ENCODE measurements at regions not wholly inside any gene's neighbourhood (a gene's known extent, or its start where the extent isn't known, plus 50 kb on each side); places are given as distances from the start of the nearest gene placed in this dataset.

DNA sequence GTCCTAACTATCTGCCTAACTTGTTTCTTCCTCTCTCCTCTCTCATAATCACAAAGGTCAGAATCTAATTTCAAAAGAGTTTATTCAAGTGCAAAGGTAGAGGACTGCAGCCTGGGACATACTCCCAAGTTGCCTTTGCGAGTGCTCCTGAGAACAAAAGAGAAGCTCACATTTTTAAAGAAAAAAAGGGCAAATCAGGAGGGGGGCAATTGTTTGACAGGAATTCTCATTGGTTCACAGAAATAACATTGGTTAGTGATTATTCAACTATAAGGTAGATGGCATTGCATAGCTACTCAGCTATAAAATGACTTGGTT, 108.1 kb upstream of the RAI14 start:
- no peak for DNase-seq
- ATAC-seq, result no peak
- TF ChIP-seq, protein P1, sequence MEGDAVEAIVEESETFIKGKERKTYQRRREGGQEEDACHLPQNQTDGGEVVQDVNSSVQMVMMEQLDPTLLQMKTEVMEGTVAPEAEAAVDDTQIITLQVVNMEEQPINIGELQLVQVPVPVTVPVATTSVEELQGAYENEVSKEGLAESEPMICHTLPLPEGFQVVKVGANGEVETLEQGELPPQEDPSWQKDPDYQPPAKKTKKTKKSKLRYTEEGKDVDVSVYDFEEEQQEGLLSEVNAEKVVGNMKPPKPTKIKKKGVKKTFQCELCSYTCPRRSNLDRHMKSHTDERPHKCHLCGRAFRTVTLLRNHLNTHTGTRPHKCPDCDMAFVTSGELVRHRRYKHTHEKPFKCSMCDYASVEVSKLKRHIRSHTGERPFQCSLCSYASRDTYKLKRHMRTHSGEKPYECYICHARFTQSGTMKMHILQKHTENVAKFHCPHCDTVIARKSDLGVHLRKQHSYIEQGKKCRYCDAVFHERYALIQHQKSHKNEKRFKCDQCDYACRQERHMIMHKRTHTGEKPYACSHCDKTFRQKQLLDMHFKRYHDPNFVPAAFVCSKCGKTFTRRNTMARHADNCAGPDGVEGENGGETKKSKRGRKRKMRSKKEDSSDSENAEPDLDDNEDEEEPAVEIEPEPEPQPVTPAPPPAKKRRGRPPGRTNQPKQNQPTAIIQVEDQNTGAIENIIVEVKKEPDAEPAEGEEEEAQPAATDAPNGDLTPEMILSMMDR (IDR thresholded peaks at IDR 0.05), result no peak

DNA sequence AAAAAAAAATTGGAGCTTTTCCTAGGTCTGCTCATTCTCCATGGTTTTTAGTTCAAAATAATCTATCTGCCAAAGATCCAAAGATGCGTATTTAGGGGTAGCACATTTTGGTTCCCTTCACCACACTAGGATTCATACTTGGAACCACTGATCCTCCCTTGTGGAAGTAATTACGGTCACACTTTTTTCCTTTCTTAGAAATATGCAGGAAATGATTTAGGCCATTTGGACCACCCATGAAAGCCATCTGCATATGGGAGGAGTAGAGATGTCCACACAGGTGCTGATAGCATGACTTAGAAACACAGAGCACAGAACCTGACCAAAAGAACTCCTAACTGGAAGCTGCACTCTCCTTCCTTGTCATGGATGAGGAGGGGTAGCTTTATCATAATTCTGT, 105.9 kb upstream of the RAI14 start:
- intact Hi-C loops (cut with micrococcal nuclease), result no loop called here
- ChIA-PET CTCF (no interaction called here), POLR2A (no interaction called here)
- H3K9me3 Mint-ChIP-seq, result peaks cover 4% of the 10 kb centered on the region
- TF ChIP-seq, protein P1 (IDR thresholded peaks at IDR 0.05), result no peak
- DNase-seq (no peak), ATAC-seq (no peak)
- no peak overlapping the region for H3K27ac Mint-ChIP-seq
- no peak overlapping the region for H3K4me3 Mint-ChIP-seq
- H3K27me3 Mint-ChIP-seq, result peaks cover 9% of the 10 kb centered on the region
- no peaks in the 10 kb centered on the region for H3K36me3 Mint-ChIP-seq (ENCODE audit: low read depth)
- no peaks in the 10 kb centered on the region for H3K4me1 Mint-ChIP-seq (ENCODE audit: low read depth)

More for the DNA sequence above, 108.1 kb upstream of the RAI14 start:
- Mint-ChIP-seq H3K9me3 (peaks cover 11% of the 10 kb centered on the region), H3K27ac (no peak overlapping the region), H3K27me3 (peaks cover 9% of the 10 kb centered on the region), H3K4me3 (no peak overlapping the region), H3K36me3 (ENCODE audit: low read depth) (no peaks in the 10 kb centered on the region), H3K4me1 (ENCODE audit: low read depth) (peaks cover 2% of the 10 kb centered on the region)
- intact Hi-C loops (cut with micrococcal nuclease), result no loop called here
- ChIA-PET POLR2A (no interaction called here), CTCF (no interaction called here)

DNA sequence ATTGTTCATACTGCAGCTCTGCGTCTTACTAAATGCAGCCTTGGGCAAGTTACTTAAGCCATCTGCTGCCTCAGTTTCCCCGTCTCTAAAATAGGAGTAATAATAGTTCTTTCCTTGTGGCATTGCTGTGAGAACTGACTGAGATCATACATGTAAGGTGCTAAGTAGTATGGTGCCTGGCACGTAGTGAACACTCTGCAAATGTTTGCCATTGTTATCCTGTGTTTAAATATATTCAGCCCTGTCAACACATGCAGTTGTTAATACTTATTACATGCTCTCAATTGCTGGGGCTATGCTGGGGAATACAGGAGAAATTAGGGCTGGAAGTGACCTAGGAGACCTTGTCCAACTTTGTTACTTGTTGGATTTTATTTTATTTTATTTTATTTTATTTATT, 105.2 kb upstream of the RAI14 start:
- no peaks in the 10 kb centered on the region for H3K4me1 Mint-ChIP-seq (ENCODE audit: low read depth)
- no peak for ATAC-seq
- CTCF ChIA-PET, result no interaction called here
- no peaks in the 10 kb centered on the region for H3K36me3 Mint-ChIP-seq (ENCODE audit: low read depth)
- DNase-seq, result no peak
- TF ChIP-seq, protein P1 (IDR thresholded peaks at IDR 0.05), result no peak
- POLR2A ChIA-PET, result no interaction called here
- H3K27ac Mint-ChIP-seq, result no peak overlapping the region
- H3K27me3 Mint-ChIP-seq, result peaks cover 9% of the 10 kb centered on the region
- peaks cover 4% of the 10 kb centered on the region for H3K9me3 Mint-ChIP-seq
- intact Hi-C loops (cut with micrococcal nuclease), result no loop called here
- H3K4me3 Mint-ChIP-seq, result no peak overlapping the region

DNA sequence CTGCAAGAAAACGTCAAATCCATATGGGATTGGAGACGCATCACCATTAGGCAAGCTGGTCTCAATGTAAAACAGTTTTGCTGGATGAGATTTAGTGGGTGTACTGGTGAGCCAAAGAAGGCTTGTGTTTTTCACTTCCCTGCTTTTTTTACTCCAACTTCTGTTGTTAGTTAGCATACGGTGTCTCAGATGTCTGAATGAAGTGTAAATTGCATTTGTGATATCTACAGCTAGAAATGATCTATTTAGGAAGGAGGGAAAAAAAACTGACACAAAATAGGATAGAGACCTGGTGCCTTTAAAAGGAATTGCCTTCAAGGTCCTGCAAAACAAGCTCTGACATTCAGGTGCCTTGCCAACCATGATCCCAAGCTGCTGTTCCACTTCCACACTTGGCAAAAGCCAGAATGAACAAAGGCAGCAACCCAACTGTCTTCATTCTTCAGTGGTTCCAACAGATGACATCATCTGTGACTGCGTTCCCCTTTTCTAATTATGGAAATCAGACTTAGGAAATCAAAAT, 104.2 kb upstream of the RAI14 start:
- H3K27ac Mint-ChIP-seq, result no peak overlapping the region
- DNase-seq, result no peak
- H3K9me3 Mint-ChIP-seq, result peaks cover 3% of the 10 kb centered on the region
- TF ChIP-seq, protein P1 (IDR thresholded peaks at IDR 0.05), result no peak
- H3K4me3 Mint-ChIP-seq, result no peak overlapping the region
- H3K27me3 Mint-ChIP-seq, result peaks cover 7% of the 10 kb centered on the region
- intact Hi-C loops (cut with micrococcal nuclease), result no loop called here
- no peaks in the 10 kb centered on the region for H3K36me3 Mint-ChIP-seq (ENCODE audit: low read depth)
- no peak for ATAC-seq
- ChIA-PET CTCF (interaction anchor here (2.5 kb wide), 1 partner anchor 28 kb away, joined by 8 read pairs; no protein-coding TSS in a partner anchor), POLR2A (no interaction called here)
- H3K4me1 Mint-ChIP-seq (ENCODE audit: low read depth), result no peaks in the 10 kb centered on the region

DNA sequence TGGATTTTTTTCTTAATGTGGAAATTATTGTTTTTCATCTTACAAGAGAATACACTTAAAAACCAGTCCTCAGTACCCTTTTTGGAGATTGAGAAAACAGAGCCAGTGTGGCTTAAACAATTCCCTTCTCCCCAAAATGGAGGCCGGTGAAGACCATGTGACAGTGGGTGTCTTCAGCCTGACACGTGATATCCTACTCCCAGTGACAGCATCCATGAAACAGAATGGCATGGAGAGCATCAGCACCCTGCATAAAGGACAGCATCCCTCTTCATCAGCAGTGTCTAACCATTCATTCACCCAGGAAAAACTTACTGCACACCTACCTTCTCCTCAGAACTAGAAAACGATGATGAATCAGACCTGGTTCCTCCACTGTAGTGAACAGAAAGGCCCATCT, 103.4 kb upstream of the RAI14 start:
- no peak overlapping the region for H3K27ac Mint-ChIP-seq
- no peak overlapping the region for H3K4me3 Mint-ChIP-seq
- ChIA-PET POLR2A (no interaction called here), CTCF (interaction anchor here (2.5 kb wide), 1 partner anchor 29 kb away, joined by 8 read pairs; no protein-coding TSS in a partner anchor)
- DNase-seq, result no peak
- TF ChIP-seq, protein P1 (IDR thresholded peaks at IDR 0.05), result no peak
- intact Hi-C loops (cut with micrococcal nuclease), result no loop called here
- no peaks in the 10 kb centered on the region for H3K4me1 Mint-ChIP-seq (ENCODE audit: low read depth)
- H3K36me3 Mint-ChIP-seq (ENCODE audit: low read depth), result no peaks in the 10 kb centered on the region
- no peaks in the 10 kb centered on the region for H3K9me3 Mint-ChIP-seq
- ATAC-seq, result no peak
- H3K27me3 Mint-ChIP-seq, result peaks cover 5% of the 10 kb centered on the region

Measured in activated CD8-positive, alpha-beta T cell treated with anti-CD3 and anti-CD28 coated beads for 36 hours (primary cell).